ENCODE measurements at regions not wholly inside any gene's neighbourhood (a gene's known extent, or its start where the extent isn't known, plus 50 kb on each side); places are given as distances from the start of the nearest gene placed in this dataset.

DNA sequence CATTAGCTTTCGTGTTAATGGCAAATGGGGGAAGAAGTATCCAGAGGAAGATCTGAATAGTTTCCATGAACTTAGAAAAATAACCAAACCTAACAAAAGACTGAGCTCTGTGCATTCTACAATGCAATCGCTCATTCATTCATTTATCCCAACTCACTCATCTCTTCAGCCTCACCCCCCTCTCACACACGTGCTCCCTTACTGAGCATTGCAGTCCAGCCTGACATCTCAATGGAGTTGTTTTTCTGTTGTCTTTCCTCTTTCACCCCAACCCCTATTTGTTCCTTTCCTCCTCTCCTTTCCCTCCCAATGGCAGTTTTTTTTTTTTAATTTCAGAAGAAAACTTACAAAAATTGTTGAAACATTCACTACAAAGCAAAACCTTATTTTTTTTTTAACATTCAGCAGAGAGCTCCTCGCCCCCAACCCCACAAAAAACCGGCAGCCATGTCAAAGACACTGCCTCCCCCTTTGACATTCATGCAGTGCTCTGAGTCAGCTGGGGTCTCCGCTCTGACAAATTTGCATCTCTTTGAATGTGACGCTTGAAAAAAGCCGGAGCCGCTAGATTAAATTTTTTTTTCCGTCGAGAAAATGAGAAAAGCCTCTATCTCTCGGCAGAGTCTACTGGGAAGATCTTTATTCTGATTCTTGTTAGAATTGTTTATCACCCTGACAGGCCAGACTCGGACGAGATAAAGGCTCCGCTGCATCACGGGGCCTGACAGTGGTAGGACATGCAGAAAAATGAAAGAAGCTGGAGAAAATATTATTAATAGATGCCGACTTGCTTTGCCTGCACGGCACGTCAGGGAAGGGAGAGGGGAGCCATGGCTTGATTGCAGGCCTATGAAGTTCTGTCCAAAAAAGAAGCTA lies 775.6 kb downstream of the VRK1 start:
- TF ChIP-seq EZH2 (IDR thresholded peaks at IDR 0.05; ENCODE audit: insufficient read depth, low read length), result no peak
- TF ChIP-seq, protein P1, sequence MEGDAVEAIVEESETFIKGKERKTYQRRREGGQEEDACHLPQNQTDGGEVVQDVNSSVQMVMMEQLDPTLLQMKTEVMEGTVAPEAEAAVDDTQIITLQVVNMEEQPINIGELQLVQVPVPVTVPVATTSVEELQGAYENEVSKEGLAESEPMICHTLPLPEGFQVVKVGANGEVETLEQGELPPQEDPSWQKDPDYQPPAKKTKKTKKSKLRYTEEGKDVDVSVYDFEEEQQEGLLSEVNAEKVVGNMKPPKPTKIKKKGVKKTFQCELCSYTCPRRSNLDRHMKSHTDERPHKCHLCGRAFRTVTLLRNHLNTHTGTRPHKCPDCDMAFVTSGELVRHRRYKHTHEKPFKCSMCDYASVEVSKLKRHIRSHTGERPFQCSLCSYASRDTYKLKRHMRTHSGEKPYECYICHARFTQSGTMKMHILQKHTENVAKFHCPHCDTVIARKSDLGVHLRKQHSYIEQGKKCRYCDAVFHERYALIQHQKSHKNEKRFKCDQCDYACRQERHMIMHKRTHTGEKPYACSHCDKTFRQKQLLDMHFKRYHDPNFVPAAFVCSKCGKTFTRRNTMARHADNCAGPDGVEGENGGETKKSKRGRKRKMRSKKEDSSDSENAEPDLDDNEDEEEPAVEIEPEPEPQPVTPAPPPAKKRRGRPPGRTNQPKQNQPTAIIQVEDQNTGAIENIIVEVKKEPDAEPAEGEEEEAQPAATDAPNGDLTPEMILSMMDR (IDR thresholded peaks at IDR 0.05; ENCODE audit: insufficient read depth, low read depth, low read length), result no peak

Measured in astrocyte (in vitro differentiated cells and primary cell).